NCI-H2107 (cell line): ENCODE measurements at regions not wholly inside any gene's neighbourhood (a gene's known extent, or its start where the extent isn't known, plus 50 kb on each side); places are given as distances from the start of the nearest gene placed in this dataset.

Experiments used
- DNase-seq: peaks from one replicate; lab custom pipeline; 2025; lab: John Stamatoyannopoulos, UW

GRCh38 chr5:160940725-160941124 lies 88.7 kb upstream of the ATP10B start:
- DNase-seq = no peak

DNA sequence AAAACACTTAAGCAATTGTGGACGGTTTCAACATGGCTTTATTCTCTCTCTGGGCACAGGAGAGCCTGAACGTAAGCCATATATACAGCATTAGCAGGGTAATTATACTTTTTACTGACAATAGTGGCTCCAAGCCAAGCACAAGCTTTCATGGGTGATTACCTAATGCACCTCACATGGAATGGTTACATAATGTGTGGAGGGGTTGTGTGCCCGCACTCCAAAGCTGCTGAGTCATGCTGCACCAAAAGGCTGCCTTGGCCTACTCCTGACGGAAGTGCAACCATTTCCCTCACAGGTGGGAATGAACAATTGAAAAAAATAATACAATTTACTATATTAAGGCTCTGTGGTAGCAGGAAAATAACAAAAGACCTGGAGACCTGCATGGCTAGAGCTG lies 86.5 kb upstream of the ATP10B start:
- DNase-seq = no peak

DNA sequence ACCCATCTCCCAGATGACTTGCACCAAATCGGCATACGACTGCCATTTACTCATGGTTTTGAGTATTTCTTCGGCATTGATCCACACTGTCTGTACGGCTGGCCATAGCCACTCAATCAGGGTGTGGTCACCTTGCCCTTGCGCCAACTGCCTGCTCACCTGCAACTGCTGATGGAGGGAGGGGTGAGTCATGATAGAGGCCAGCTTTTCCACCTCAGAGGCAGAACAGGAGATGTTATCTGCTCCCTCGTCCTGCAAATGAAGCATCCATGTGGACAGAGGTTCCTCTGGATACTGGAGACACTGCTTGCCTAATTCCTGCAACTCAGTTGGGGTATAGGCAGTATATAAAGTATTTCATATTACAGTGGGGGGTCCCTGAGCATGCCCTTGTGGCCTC lies 85.6 kb upstream of the ATP10B start:
- no peak for DNase-seq

- DNase-seq = no peak
Observed at GRCh38 chr5:160935776-160936175, 83.8 kb upstream of the ATP10B start.

- DNase-seq = no peak
Observed at GRCh38 chr5:160931283-160931682, 79.3 kb upstream of the ATP10B start.

DNA sequence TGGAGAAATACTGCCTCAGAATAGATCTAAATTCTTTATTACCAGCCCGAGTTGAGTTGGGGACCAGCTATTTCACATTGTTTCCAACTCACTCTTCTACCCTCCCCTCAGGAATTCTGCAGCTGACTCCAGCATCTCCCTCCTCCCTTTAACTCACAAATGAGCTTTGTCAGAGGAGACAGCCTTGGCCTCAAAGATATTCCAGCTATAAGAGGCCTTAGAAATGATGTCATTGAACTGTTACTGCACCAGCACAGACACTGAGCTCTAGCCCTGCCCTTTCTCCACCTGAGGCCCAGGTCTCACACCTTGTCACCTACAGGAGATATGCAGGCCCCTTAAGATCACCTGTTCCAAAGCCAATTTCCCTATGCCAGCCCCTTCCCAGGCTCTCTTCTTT lies 78.4 kb upstream of the ATP10B start:
- DNase-seq = no peak

- DNase-seq = no peak
Observed at GRCh38 chr5:160929906-160930305, 77.9 kb upstream of the ATP10B start.

- DNase-seq = no peak
Observed at GRCh38 chr5:160929360-160929759, 77.3 kb upstream of the ATP10B start.

DNA sequence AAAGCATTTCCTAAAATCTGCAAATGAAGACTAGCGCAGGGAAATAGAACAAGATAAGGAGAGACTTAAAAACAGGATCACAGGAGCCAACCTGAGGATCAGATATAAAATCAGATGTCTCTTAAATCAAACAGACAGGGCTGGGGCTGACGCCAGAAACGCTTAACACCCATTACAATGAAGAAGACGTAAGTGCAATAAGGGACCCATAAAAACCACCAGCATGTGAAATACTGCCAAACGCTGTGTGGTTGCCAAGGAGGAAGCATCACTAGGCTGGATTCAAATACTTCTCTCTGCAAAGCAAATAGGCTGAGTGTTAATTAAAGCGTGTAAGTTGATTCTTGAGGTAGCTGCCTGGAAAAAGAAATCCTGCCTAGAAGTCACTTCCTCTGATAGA lies 74.4 kb upstream of the ATP10B start:
- peak; percentile 5 for DNase-seq

DNA sequence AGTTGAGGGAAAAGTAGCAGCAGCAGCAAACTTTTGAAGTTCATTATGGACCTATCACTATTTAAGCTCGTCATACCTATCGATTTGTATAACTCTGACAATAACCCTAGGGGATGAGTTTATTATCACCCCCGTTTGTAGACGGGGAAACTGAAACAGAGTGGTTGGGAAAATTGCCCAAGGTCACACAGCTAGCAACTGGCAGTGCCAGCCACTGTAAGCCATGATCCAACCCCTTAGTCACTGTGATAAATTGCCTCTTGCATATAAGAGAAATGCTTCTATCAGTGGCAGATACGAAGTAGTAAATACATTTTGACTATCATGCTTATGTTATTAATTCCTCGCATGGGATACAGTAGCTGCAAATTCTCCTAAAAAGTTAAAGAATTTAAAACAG lies 73.3 kb upstream of the ATP10B start:
- DNase-seq = no peak

DNA sequence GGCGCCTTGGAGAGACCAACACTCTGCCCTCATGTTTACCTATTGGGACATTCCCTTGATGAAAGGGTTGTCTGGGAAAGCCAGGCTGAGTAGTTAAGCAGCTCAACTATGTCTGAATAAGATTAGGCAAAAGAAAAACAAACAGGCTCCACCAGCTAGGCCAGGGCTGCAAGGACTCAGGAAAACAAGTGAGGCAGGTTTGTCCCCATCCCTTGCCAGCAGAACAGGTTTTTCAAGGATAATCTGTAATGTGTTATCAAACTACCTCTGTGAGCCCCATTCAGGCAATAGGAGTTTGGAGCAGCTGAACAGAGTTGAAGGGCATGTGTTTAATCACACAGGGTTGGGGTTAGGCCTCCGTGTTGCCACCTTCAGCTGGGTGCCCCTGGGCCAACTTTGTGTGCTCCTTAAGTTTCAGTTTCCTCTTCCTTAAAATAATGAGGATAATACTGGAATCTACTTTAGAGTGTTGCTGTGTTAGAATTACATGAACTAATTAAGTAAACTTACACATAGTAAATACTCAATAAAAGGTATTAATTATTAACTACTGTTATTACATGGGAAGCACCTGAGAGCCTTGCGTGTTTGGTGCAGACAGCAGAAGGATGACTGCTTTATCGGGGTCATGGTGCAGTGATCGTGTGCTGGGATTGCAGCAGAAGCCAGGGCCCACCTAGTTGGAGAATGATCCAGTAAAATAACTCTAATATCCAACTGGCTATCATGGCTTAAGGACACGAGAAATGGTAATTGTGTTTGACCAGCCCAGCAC lies 72.1 kb upstream of the ATP10B start:
- DNase-seq = no peak

GRCh38 chr5:160923411-160923810 lies 71.4 kb upstream of the ATP10B start:
- no peak for DNase-seq

DNA sequence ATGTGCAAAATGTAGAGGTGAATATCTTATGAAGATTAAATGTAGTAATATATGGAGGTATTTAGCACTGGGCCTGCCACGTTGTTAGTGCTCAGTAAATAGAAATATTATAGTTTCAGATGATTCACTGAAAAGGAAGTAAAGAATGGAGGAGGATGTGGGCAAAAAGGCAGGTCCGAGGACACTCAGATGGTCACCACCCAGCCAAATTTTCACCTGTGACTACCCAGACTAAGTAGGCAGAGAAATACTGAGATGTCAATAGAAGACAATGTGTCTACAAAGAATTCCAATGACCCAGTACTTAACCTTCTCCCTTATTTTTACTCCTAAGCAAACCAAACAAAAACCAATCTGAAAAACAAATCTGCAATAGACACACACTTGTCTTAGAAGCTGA lies 70.3 kb upstream of the ATP10B start:
- DNase-seq = no peak

GRCh38 chr5:160921423-160922285 lies 69.6 kb upstream of the ATP10B start:
- no peak for DNase-seq

DNA sequence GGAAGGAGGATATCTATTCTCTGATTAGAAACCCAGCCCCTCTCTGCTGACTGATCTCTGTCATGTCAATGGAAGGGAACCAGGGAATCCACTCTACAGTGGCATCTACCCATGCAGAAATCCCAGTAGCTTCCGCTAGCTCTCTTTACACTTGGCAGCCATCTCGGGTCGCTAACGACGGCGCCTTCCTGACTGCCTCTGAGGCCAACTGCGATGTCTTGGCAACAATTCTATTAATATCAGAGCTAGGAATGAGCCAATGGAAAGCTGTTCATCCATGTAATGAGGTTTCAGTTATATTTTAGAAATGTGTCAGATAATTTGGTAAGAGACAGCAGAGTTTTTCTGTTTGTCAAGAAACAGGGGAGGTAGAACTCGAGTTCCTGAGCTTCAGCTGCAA lies 67.6 kb upstream of the ATP10B start:
- no peak for DNase-seq

DNA sequence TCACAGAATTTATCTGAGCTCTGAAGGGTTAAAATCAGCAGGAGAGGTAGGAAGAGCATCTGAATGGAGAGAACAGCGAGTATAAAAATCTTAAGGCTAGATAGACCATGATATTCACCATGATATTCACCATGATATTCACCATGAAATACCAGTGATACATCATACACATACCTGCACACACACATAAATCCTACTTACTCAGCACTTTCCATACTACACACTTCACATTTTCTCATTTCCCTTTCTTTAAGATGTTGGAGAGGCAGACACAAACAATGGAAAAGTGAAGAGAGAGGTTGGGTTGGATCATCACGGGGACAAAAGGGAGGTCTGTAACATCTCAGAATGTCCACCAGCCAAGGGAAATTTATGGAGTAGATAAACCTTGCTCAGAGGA lies 66.4 kb upstream of the ATP10B start:
- DNase-seq = no peak

GRCh38 chr5:160906090-160906489 lies 54.1 kb upstream of the ATP10B start:
- no peak for DNase-seq

- no peak for DNase-seq
Observed at GRCh38 chr5:160905285-160905684, 53.3 kb upstream of the ATP10B start.

DNA sequence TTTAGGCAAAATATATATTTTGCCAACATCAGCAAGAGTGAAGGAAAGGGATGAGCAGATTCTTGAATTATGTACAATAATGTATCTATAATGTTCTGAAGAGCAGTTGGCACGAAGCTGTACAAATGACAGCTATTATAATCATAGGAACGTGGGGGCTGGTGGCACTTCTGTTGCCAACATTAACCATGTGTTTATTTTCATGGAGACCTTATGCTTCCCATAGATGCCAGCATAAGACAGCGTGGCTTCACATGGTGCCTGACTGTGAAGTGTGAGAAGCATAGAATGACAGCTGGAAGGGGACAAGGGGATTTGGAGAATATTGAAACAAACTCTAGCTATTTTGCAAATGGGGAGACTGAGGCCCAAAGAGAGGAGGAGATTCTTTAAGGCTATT lies 52.6 kb upstream of the ATP10B start:
- no peak for DNase-seq

DNA sequence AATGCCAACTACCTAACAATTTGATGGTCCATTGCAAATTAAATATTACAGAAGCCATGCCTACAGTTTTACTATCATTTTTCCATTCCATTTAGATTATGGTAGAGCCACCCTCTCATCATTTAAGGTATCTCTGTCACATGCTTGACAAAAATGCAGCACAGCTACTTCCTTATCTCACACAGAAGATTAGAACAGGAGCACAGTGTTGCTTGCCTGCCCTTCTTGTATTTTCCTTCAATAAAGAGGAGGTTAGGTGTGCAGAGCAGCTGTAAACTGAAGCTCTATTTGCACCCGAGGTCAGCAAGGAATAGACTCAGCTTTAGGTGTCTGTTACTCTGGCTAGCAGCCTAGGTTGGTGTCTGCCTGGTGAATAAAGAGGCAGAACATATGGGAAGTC lies 51.5 kb upstream of the ATP10B start:
- no peak for DNase-seq

GRCh38 chr5:160903076-160903475 lies 51.1 kb upstream of the ATP10B start:
- DNase-seq = no peak
